ENCODE measurements at regions not wholly inside any gene's neighbourhood (a gene's known extent, or its start where the extent isn't known, plus 50 kb on each side); places are given as distances from the start of the nearest gene placed in this dataset.

DNA sequence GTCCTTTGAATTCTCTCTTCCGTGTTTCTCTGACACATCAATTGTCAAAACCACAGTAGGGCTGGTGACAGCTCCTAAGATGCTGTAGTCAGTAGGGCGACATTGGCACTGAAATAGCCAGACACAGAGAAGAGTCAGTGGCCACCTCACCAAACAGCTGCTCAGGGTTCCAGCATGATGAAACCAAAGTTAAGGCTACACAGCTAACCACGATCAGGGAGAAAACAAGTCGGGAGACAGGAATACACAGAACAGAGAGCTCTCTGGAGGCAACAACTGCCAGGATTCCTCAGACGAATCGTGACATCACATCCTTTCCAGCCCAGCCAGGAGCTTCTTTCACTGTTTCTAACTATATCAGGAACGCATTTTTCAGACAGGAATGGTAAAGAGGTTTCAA, 922.2 kb downstream of the SORCS1 start:
- no peaks in the 10 kb centered on the region for H4K20me1 ChIP-seq (ENCODE audit: insufficient read depth, low read length)
- H3K14ac ChIP-seq (replicated peaks; ENCODE audit: low read depth, low read length): no peak overlapping the region
- no peak overlapping the region for H3K56ac ChIP-seq (ENCODE audit: extremely low read depth, insufficient read depth, low read length)
- no peak overlapping the region for H2AFZ ChIP-seq (replicated peaks; ENCODE audit: low read length, poor library complexity)
- ChIA-PET POLR2A (ENCODE audit: unreplicated experiment) (no interaction called here), CTCF (no interaction called here)
- WGBS, 2 experiments (ENCODE audit: extremely low coverage in 2 of 2, insufficient read length in 1 of 2): 32% methylated on average over 3 of the region's 7 CpGs; no CpG with 5 or more reads in 1 of the 2 experiments
- no peak for ATAC-seq (ENCODE audit: low read depth)
- no peak overlapping the region for H3K9ac ChIP-seq (ENCODE audit: low read depth, low read length)
- no peak overlapping the region for H2BK5ac ChIP-seq (ENCODE audit: low read depth, low read length, poor library complexity, severe bottlenecking)
- no peak overlapping the region for H2BK120ac ChIP-seq (ENCODE audit: low read depth, low read length)
- no peak overlapping the region for H3K4me3 ChIP-seq (ENCODE audit: insufficient read depth, low read depth, low read length)
- H3K9me1 ChIP-seq (ENCODE audit: insufficient read depth, low read length): no peaks in the 10 kb centered on the region
- no peaks in the 10 kb centered on the region for H3K27me3 ChIP-seq (ENCODE audit: control insufficient read depth, insufficient read depth, low read length)
- no peaks in the 10 kb centered on the region for H3K36me3 ChIP-seq (ENCODE audit: control insufficient read depth, insufficient read depth, low read length)
- H3K9me3 ChIP-seq (ENCODE audit: control insufficient read depth, insufficient read depth, low read length): 0 out of 2 replicates have a peak, but pooled peaks cover 6% of the 10 kb centered on the region
- no peak overlapping the region for H3K18ac ChIP-seq (ENCODE audit: low read depth, low read length)
- H3K27ac ChIP-seq (ENCODE audit: insufficient read depth, low read length): no peak overlapping the region
- dilution Hi-C loops (cut with HindIII; ENCODE audit: low sequenced_read_pairs, unreplicated experiment) (no loop called here), in situ Hi-C loops (cut with MboI; ENCODE audit: low sequenced_read_pairs) (no loop called here), intact Hi-C loops (cut with micrococcal nuclease) (no loop called here)
- DNase-seq: no peak
- no peak overlapping the region for H4K8ac ChIP-seq (ENCODE audit: low read depth in 2 of 2, low read length in 2 of 2)
- no peak overlapping the region for H4K91ac ChIP-seq (ENCODE audit: insufficient read depth, low read depth, low read length)
- H2BK15ac ChIP-seq (ENCODE audit: low read depth, low read length): no peak overlapping the region
- TF ChIP-seq, protein P1, sequence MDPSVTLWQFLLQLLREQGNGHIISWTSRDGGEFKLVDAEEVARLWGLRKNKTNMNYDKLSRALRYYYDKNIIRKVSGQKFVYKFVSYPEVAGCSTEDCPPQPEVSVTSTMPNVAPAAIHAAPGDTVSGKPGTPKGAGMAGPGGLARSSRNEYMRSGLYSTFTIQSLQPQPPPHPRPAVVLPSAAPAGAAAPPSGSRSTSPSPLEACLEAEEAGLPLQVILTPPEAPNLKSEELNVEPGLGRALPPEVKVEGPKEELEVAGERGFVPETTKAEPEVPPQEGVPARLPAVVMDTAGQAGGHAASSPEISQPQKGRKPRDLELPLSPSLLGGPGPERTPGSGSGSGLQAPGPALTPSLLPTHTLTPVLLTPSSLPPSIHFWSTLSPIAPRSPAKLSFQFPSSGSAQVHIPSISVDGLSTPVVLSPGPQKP (IDR thresholded peaks at IDR 0.05; ENCODE audit: borderline replicate concordance, low read depth, low read length): no peak
- TF ChIP-seq RAD21 (IDR thresholded peaks at IDR 0.05; ENCODE audit: low read length): no peak
- no peak for TF ChIP-seq FOS (IDR thresholded peaks at IDR 0.05; ENCODE audit: low read depth, low read length)
- TF ChIP-seq MXI1 (IDR thresholded peaks at IDR 0.05; ENCODE audit: borderline replicate concordance, low read depth, low read length): no peak
- TF ChIP-seq RCOR1 (IDR thresholded peaks at IDR 0.05; ENCODE audit: insufficient replicate concordance, low read length): no peak
- TF ChIP-seq, protein P2, sequence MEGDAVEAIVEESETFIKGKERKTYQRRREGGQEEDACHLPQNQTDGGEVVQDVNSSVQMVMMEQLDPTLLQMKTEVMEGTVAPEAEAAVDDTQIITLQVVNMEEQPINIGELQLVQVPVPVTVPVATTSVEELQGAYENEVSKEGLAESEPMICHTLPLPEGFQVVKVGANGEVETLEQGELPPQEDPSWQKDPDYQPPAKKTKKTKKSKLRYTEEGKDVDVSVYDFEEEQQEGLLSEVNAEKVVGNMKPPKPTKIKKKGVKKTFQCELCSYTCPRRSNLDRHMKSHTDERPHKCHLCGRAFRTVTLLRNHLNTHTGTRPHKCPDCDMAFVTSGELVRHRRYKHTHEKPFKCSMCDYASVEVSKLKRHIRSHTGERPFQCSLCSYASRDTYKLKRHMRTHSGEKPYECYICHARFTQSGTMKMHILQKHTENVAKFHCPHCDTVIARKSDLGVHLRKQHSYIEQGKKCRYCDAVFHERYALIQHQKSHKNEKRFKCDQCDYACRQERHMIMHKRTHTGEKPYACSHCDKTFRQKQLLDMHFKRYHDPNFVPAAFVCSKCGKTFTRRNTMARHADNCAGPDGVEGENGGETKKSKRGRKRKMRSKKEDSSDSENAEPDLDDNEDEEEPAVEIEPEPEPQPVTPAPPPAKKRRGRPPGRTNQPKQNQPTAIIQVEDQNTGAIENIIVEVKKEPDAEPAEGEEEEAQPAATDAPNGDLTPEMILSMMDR (conservative IDR thresholded peaks at IDR 0.05; ENCODE audit: low read depth, low read length): no peak
- TF ChIP-seq BHLHE40 (IDR thresholded peaks at IDR 0.05; ENCODE audit: low read depth, low read length): no peak
- no peak for TF ChIP-seq MAFK (IDR thresholded peaks at IDR 0.05; ENCODE audit: low read depth, low read length)
- no peak for TF ChIP-seq MAZ (IDR thresholded peaks at IDR 0.05; ENCODE audit: borderline replicate concordance, low read depth, low read length)
- TF ChIP-seq CEBPB (IDR thresholded peaks at IDR 0.05; ENCODE audit: low read depth, low read length): no peak
- TF ChIP-seq POLR2A (IDR thresholded peaks at IDR 0.05; ENCODE audit: low read depth, low read length): no peak
- no peak for TF ChIP-seq RFX5 (IDR thresholded peaks at IDR 0.05; ENCODE audit: low read depth, low read length)
- H4K5ac ChIP-seq (ENCODE audit: low read depth, low read length): no peak overlapping the region
- H3K4me2 ChIP-seq (ENCODE audit: low read depth, low read length): no peak overlapping the region
- no peak overlapping the region for H2AK9ac ChIP-seq (replicated peaks; ENCODE audit: low read depth, low read length, poor library complexity)
- H3K4ac ChIP-seq (ENCODE audit: low read depth, low read length): no peak overlapping the region
- BruUV-seq (replicated peaks): no TSS peak
- H2AK5ac ChIP-seq (ENCODE audit: low read depth, low read length): no peak overlapping the region
- no peak overlapping the region for H3K23ac ChIP-seq (ENCODE audit: low read depth, low read length)
- no peaks in the 10 kb centered on the region for H3K4me1 ChIP-seq (ENCODE audit: control insufficient read depth, insufficient read depth, low read length)
- H3K79me1 ChIP-seq (ENCODE audit: low read depth in 1 of 2, low read length in 2 of 2): no peaks in the 10 kb centered on the region
- no peak overlapping the region for H2BK20ac ChIP-seq (ENCODE audit: low read depth, low read length)
